ENCODE measurements at regions not wholly inside any gene's neighbourhood (a gene's known extent, or its start where the extent isn't known, plus 50 kb on each side); places are given as distances from the start of the nearest gene placed in this dataset.

DNA sequence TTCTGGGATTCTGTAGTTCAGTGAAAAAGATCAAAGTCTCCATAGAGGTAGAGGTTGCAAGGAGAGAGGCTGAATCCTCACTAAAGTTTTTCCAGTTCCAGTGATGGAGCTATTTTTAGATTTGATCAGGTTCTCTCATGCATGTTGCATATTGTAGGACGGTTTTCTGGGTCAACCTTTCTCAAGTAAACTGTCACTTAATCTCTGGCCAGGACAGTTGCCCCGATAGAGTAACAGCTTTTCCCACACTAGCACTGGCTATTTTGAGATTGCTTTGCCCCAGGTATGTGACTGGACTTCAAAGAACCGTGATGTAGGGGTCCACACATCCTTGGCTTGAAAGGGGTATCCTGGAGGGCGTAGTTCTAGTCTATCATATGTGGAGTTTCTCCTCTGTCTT lies 67.4 kb upstream of the EPCAM start:
- no peak overlapping the region for H3K4me3 ChIP-seq (ENCODE audit: low read depth, low read length)
- DNase-seq (ENCODE audit: low read depth), result no peak

DNA sequence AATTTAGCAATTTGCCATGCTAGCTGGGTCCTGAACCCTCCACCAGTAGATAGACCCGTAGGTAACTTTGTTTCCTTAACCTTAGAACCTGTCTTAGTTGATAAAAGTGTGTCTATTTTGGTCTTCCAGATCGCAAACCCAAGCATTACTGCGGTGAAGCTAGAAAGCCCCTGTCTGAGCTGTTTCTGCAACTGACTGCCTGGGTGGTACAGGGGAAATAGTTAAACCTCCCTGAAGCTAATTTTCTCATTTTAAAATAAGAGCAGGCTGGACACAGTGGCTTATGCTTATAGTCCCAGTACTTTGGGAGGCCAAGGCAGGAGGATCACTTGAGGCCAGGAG lies 67.9 kb upstream of the EPCAM start:
- TF ChIP-seq CTCF (IDR thresholded peaks at IDR 0.05; ENCODE audit: control insufficient read depth, extremely low read depth, insufficient read depth), result no peak
- no peak for DNase-seq (ENCODE audit: low read depth)
- no peak overlapping the region for H3K4me3 ChIP-seq (ENCODE audit: low read depth, low read length)

More for the DNA sequence above, 67.4 kb upstream of the EPCAM start:
- no peak for TF ChIP-seq CTCF (IDR thresholded peaks at IDR 0.05; ENCODE audit: control insufficient read depth, extremely low read depth, insufficient read depth)

GRCh38 chr2:47300609-47301276 lies 68.4 kb upstream of the EPCAM start:
- DNase-seq (ENCODE audit: low read depth), result no peak
- no peak overlapping the region for H3K4me3 ChIP-seq (ENCODE audit: low read depth, low read length)
- TF ChIP-seq CTCF (IDR thresholded peaks at IDR 0.05; ENCODE audit: control insufficient read depth, extremely low read depth, insufficient read depth), result no peak

- DNase-seq (ENCODE audit: low read depth), result no peak
- TF ChIP-seq CTCF (IDR thresholded peaks at IDR 0.05; ENCODE audit: control insufficient read depth, extremely low read depth, insufficient read depth), result no peak
- no peak overlapping the region for H3K4me3 ChIP-seq (ENCODE audit: low read depth, low read length)
Observed at GRCh38 chr2:47300081-47300480, 69.0 kb upstream of the EPCAM start.

DNA sequence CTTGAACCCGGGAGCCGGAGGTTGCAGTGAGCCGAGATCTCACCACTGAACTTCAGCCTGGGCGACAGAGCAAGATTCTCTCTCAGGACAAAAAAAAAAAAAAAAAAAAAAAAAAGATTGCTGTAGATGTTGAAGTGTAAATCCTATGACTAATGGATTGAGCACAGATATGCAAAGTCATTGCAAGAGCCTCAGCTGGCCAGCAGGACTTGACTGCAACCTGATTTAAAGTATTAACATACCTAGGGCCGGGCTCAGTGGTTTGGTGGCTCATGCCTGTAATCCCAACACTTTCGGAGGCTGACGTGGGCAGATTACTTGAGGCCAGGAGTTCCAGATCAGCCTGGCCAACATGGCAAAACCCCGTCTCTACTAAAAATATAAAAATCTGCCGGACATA lies 69.6 kb upstream of the EPCAM start:
- no peak for DNase-seq (ENCODE audit: low read depth)
- TF ChIP-seq CTCF (IDR thresholded peaks at IDR 0.05; ENCODE audit: control insufficient read depth, extremely low read depth, insufficient read depth), result no peak
- no peak overlapping the region for H3K4me3 ChIP-seq (ENCODE audit: low read depth, low read length)

- no peak for TF ChIP-seq CTCF (IDR thresholded peaks at IDR 0.05; ENCODE audit: control insufficient read depth, extremely low read depth, insufficient read depth)
- DNase-seq (ENCODE audit: low read depth), result no peak
- H3K4me3 ChIP-seq (ENCODE audit: low read depth, low read length), result no peak overlapping the region
Observed at GRCh38 chr2:47298771-47299170, 70.3 kb upstream of the EPCAM start.

DNA sequence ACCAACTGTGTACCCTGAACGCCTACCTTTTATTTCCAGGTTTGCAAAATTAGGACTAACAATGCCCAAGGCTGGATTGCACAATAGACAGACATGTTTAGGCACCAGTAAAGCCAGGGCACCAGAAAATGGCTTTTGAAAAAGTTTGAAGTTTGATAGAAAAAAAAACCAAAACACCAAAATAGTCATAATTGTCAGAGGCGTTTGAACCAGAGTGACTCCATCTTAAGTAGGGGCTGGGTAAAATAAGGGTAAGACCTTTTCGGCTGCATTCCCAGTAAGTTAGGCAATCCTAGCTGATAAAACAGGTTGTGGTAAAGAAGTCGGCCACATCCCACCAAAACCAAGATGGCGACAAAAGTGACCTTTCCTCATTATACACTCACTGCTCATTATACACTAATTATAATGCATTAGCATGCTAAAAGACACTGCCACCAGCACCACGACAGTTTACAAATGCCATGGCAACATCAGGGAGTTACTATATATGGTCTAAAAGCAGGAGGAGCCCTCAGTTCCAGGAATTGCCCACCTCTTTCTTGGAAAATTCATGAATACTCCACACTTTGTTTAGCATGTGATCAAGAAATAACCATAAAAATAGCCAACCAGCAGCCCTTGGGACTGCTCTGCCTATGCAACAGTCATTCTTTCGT lies 71.2 kb upstream of the EPCAM start:
- no peak for TF ChIP-seq CTCF (IDR thresholded peaks at IDR 0.05; ENCODE audit: control insufficient read depth, extremely low read depth, insufficient read depth)
- H3K4me3 ChIP-seq (ENCODE audit: low read depth, low read length), result no peak overlapping the region
- DNase-seq (ENCODE audit: low read depth), result no peak

Measured in LNCaP clone FGC (cell line).